Hematopoietic multipotent progenitor cell treated with erythropoietin and hydrocortisone succinate and interleukin-3 and kit ligand, for 15 days (in vitro differentiated cells): ENCODE measurements at regions not wholly inside any gene's neighbourhood (a gene's known extent, or its start where the extent isn't known, plus 50 kb on each side); places are given as distances from the start of the nearest gene placed in this dataset.
"Not testable (repeated sequence)": the region's sequence is repeated elsewhere in the genome, so short reads cannot be mapped to it uniquely, and the experiment has no call there.

ENCODE experiments used
- DNase-seq: peaks from one replicate; pipeline ENCODE4 v3.0.0-alpha.2; 2015; ENCODE audit warnings: low spot score

DNA sequence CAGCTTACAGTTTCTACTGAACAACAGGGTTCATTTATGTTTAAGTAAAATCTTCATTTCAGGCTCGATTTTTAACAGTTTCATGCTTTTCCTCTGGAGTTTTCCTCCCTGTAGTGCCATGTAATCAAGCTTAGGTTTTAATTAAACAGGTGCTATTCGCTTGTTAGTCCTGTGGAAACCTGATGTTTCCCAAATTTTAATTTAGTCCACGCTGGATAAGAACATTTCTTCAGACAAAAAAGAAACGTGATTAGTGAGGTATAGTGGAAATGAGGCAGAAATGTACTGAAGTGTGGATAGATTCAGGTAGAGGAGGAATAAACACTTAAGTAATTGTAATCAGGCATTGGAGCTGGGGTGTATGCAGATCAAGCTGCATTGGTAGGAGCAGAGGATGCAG lies 1217.5 kb downstream of the AACS start:
- DNase-seq, result no peak

DNA sequence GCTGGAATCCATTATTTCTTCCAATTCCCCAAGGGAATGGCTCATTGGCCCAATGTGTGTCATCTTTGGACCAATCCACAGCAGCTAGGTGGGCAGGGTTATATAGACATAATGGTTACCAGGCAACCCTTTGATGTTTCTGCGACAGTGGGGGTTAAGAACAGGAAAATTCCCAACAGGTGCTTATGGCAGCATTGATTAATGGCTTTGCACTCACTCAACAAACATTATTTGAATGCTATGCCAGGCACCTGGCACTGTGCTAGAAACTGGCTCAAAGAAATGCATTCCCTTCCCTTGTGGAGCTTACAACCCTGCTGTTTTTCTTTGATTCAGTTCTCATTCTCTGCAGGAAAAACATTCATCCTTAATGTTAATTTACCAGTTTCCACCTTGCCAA lies 1221.0 kb downstream of the AACS start:
- no peak for DNase-seq

DNA sequence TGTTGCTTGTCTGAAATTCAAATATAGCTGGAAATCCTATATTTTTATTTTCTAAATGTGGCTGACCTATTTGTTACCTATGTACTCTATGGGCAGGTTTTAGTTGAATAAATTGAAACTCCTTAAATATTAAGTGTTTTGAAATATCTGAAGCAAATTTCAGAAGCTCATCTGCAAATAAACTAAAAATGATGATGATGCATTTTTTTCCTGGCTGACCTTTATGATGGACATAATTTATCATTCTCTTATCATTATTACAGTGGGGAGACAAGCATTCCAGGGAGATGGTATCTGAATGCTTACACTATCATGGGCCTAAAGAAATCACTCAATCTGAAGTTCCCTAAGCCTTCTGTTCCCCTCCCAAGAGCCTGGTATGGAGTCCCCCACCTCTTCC lies 1225.2 kb downstream of the AACS start:
- no peak for DNase-seq

DNA sequence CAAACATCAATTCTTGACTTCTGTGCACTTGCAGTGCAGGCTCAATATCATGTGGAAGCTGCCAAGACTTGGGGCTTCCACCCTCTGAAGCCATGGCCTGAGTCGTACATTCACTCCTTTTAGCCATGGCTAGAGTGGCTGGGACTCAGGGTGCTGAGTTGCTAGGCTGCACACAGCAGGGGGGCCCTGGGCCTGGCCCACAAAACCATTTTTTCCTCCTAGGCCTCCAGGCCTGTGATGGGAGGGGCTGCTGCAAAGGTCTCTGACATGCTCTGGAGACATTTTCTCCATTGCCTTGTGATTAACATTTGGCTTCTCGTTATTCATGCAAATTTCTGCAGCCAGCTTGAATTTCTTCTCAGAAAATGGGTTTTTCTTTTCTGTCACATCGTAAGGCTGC lies 1226.8 kb downstream of the AACS start:
- DNase-seq, result not testable (repeated sequence)

DNA sequence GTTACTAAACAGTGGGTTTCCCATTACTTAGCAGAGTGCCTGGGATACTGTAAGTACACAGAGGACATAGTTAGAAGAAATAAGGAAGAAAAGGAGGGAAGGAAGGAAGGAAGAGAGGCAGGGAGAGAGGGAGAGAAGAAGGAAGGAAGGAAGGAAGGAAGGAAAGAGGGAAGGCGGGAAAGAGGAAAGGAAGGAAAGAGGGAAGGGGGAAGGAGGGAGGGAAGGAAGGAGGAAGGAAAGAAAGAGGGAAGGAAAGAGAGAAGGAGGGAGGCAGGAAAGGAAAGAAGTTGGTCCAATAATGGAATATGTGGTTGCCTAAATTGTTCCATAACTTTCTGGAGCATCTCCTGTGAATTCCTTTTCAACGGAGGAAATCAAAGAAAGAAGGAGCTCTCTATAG lies 1230.4 kb downstream of the AACS start:
- DNase-seq, result no peak

DNA sequence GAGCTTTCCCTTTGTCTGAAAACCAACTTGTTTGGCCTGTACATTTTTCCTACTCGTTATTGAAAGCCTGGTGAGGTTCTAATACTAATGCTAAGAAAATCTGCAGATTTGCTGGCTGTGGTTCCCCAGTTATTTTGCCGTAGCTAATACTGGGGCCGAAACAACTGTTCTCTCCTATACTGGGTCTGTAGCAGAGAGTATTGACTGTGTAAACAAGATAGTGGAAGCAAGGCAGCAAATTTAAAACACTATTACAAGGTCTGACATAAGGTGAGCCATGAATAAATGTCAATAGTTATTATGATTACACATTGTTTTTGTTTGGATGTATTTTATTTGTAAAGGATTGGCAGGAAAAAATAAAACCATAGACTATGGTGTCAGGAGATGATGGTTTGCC lies 1244.0 kb downstream of the AACS start:
- DNase-seq, result no peak

DNA sequence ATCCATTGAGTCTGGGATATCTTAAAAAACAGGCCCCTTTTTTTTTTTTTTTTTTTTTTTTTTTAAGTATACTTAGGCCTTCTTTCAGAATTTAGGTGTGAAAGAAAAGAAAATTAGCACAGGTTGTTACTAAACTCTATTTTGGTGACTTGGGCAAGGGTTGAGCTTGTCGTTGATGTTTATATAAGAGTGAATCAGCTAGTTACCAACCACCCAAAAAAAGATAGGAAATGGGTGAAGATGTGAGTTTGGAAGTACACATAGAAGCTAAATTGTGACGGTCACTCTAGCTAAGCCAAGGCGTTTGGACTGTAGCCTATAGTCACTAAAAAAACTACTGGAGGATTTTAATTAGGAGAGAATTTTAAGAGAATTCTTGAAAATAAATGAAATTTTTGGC lies 1247.2 kb downstream of the AACS start:
- DNase-seq, result no peak

DNA sequence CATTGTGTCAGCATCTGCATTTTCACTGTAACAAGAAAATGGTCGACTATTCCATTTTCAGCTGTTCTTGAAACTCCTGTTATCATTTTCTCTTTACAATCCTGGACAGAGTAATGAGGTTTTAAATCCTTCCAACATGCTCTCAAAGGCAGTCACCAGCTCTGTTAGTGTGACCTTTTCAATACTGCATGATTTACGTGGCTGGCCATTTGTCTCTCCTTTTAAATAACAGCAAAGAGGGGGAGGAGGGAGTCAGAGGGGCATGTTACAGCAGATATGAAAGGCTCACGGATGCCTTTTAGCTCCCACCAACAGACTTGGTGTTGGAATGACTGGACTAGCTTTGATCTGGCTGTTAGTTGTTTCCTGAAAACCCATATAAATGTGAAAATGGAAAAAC lies 1251.2 kb downstream of the AACS start:
- no peak for DNase-seq

DNA sequence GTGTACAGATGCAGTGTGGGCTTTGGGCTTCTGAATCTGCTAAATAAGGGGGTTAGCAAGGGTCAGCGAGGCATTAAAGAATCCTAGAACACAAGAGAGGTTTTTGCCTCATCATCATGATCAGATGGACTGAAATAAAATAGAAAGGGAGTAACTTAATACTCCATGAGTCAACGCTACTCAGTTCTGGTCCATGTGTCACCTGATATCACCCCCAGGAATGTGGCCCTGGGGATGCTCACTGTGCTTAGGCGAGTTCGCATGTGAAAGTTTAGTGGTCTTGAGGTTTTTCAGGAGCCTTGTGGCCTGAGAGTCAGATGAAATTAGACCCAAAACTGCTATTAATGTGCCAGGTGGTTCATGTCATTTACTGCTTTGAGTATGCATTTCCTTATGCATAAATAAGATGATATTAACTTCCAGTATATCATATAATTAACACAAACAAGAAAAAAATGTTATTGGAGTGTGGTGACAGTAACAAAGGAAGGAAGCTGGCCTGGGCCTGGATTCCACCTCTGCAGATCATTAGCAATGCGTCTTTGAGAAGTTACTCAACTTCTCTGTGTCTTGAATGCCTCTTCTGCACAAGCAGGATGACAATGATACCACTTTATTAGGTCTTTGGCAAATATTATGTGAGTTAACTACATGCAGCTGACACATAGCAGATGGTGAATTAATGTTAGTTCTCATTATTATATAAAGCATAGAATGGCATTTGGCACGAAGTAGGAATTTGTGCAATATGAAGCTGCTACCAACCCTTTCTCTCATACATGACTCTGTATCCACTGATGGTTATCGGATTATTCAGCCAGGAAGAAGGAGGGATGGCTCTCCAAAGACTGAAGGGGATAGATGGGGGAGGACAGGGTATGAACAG lies 1272.6 kb downstream of the AACS start:
- DNase-seq, result no peak

DNA sequence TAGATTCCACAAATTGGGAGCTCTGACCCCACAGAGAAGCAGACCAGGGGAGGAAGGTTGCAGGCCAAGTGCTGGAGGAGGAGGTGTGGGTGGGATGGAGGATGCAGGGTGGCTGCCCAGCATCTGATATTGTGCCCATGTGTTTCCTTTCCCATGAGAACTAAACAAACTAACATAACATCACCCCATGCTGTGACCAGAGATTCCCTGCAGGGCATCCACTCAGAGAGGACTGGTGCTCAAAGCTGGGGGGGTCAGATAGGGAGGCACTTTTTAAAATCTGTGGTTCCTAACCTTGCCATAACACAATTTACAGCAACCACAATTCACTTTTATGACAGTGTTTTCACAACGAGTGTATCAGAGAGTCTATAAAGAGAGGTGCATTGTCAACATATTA lies 1277.6 kb downstream of the AACS start:
- DNase-seq, result no peak

DNA sequence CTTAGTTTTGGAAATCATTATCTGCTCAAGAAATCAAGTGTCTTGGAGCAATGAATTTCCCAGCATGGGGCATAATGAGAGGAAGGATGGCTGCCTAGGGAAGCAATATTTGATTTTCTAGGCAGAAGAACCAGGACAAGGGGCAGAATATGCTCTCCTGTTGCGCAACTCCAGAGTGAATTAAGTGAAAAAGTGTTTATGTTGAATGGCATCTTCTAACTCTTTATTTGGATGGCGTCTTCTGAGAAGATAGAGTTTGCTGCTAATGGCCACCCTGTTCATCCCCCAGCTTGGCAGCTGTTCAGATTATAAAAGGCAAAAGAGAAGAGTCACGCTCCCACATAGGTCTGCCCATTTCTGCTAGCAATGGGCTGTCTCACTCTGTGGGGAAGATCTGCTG lies 1278.1 kb downstream of the AACS start:
- no peak for DNase-seq

DNA sequence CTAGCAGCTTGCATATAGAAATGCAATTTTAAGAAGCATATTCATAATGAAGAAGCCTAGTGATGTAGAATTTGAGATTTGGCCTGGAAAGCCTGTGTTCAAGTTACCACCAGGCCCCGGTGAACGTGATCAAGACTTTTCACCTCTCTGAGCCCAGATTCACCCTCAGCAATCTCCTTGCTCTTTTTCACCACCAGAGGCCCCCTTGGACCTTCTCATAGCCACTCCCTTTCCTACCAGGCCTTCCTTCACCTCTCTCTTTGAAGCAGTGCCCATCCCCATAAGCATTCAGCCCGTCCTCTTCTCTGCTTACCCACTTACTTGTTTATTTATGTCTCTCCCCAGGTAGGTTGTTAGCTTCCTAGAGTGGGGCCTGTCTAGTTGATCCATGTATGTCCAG lies 1280.9 kb downstream of the AACS start:
- no peak for DNase-seq

DNA sequence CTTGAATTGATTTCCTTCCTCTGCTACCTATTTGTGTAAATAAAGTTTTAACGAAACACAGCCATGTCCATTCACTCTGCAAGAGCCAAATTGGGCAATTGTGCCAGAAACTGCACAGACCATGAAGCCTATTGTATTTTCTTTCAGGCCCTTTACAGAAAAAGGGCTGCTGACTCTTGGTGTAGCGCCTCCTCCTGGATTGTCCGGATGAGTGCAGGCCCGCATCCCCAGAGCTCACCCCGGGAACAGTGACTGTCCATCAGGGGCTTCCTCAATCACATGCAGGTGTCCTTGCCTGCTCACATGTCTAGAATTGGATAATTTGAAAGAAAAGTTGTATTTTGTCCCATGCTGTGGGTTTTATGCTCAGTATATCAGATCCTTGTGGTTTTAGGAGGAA lies 1282.2 kb downstream of the AACS start:
- DNase-seq, result no peak

DNA sequence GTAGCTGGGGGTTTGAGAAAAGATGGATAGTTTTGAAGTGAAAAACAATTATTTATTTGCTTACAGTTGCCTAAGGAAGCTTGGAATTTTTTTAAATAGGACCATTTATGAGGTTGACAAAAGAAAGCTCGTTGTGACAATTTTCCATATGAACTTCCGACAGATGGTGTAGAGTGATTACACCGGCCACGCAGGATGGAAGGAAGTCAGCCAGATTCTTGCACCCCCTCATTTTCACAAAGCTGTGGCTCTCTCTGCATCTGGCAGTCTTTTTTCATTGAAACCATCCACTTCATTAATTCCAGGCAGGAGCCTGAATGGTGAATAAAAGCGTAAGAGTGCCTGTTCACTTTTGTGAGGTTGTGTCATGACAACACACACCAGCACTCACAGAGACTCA lies 1284.1 kb downstream of the AACS start:
- DNase-seq, result no peak

DNA sequence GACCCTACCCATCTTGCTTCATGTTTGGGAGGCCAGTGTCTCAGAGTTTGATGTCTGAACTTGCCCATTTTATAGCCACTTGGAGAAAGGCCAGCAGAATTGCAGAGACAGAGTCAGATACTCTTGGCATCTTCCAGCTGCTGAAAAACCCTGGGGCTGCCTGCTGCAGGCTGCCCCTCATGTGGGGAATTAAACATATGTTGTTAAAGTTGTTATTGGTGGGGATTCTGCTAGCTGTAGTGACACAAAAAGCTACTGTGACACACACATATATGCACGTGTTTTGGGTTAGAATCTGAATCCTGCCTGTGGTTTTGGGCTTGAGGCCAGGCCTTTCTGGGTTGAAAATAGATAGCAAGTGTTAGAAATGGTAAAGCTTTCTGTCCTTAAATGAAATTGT lies 1288.4 kb downstream of the AACS start:
- DNase-seq, result no peak

DNA sequence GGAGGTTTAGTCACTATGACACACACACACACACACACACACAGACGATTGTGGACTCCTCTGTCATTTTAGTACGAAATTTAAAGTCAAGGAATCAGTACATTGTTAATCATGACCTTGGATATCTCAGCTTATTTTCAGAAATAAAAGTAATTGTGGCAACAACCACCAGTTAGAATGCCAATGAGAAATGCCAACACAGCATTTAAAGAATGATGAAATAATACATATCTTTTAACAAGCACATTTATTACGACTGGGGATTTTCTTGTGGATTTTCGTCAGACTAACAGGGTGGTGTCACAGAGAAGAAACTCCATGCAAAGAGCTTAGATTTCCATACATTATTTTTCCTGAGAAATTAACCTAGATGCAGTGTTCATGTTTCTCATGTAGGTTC lies 1289.4 kb downstream of the AACS start:
- no peak for DNase-seq

DNA sequence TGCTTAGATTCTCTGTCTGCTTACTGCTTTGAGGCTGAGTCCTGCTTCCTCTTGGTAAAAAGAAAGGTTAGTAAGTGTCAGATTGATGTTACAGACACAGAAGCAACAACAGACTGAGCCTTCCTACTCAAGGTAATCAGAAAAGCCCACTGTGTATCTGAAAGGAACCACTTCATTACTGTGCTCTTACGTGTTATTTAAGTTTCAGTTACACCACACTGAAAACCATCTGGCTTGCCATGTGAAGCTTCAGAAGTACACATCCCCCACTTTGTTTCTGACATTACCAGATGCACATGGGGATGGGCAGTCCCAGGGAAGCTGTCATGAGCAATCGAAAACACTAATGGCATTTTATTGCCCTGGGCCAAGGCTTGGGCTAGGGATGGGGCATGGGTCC lies 1290.1 kb downstream of the AACS start:
- DNase-seq, result no peak

DNA sequence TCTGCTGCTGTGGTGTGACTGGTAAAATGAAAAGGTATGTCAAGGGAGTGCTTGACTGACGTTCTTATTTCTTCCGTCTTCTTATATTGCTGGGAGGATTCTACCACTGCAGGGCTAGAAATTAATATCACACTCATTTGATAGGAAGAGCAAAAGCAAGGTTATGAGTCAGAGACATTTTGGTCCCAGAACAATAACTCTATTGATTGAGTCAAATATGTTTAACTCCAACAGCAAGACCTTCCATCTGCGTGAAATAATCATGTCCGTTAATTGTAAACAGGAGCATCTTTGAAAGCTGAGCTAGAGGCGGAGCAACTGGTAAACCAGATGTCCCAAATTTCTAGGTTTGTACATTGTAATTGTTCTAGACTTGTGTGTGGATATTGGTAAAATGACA lies 1293.6 kb downstream of the AACS start:
- no peak for DNase-seq

DNA sequence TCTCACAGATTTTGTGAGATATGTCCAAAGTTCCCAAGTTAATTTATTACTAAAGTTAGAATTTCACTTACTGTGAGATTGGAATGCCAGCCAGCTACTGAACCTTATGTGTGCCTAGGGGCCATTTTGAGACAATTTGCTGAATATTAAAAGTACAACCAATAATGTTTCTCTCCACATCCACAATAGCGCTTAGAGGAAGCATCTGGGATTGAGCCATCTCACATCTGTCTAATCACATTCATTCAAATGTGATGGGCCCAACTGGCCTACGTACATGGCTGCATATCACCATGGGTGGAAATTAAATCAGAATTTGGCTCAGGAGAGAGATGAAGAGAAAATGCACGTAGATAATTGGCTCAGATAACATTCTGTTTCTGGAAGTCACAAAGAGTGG lies 1294.0 kb downstream of the AACS start:
- no peak for DNase-seq

DNA sequence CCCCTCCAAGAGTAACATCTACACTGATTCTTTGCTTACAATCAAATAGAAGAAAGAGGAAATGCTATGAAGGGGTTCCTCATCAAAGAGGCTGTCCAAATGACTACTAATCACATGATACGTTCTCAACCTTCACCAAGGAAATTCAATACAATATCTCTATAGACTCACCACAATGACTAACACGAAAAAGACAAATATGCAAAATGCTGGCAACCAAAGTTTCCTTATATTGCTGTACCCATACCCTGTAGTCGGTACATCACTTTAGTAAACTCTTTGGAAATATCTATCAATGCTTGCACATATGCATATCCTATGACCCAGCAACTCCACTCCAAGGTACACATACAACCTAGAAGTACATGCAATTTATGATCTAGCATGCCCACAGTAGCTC lies 1296.6 kb downstream of the AACS start:
- DNase-seq, result no peak

DNA sequence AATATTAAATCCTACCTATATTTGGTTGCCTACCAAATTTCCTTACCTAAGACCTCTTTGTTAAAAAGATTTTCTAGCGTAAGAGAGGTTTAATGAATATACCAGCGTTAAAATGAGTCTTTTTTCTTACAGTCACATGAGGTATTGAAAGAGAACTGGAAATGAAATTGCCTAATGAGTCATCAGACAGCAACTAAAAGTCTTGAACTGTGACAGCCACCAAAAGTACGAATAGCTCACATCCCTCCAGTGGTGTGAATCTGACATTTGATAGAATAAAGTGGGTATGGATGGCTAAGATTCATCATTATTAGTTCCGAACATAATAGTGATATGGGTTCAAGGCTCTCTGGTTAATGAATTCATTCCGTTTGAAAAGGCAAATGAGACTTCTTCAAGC lies 1297.3 kb downstream of the AACS start:
- DNase-seq, result no peak

DNA sequence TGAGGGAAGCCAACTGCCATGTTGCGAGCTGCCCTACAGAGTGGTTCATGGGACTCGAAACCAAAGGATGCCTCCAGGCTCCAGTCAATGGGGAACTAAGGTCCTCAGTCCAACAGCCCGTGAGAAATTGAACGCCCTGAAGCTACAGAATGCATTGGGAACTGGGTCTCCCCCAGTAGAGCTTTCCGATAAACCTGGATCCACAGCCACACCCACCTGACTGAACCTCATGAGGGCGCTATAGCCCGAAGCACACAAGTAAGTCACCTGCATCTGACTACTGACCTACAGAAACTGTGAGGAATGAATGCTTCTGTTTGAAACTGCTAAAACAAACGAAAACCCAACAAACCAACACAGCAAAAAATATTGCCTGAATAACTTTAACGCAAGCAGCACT lies 1297.7 kb downstream of the AACS start:
- DNase-seq, result no peak

DNA sequence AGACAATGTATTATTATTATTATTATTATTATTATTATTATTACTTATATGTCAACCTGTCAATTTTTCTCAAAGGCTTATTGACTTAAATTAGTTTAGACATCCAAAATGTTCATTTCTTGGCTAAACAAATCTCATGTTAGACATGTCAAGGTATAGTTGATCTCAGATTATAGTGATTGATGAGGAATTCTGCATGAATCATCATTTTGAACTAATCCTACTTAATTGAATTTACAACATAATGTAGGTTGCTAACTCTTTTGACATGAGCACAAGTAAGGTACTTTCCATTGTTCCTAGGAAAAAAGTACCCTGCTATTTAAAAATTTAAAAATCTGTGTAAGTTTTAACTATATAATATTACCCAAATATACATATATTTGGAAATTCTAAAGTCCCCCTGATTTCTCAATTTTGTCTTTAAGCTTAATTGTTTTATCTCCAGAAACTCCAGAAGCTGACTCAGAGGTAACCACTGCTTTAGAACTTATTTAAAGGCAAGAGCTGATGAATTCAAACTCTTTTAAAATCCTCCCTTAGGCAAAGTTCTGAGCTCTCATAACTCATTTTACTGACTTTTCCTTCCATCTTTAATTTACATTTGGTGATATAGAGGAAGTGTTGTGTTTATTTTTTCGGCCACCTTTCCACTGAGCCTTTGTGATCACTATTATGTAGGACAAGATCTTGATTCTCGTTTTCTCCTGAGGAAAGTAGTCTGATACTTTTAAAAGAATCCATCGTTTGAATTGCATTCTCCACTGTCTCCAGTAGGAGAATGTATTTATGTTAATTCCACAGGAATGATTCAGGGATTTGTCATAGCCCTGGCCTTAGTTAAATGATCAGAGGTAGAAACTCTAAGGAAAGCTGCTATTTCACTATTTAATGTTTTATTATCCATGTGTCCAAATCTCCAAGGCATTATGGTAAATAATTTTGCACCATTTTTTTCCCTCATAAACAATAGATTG lies 1304.5 kb downstream of the AACS start:
- no peak for DNase-seq
